HCT116 (cell line): ENCODE measurements at regions not wholly inside any gene's neighbourhood (a gene's known extent, or its start where the extent isn't known, plus 50 kb on each side); places are given as distances from the start of the nearest gene placed in this dataset.

Source experiments
- ATAC-seq: fragments of 200-7000 bp; cut with Tn5 transposase; 2 replicates; pipeline ENCODE4 v1.9.1; 2020; ENCODE audit warnings: mild to moderate bottlenecking, moderate library complexity
- BruUV-seq: library from RNA; stranded (reverse); fragments of 400-500 nt; replicated peaks from 2 replicates; lab custom pipeline; 2021; lab: Mats Ljungman, UMichigan
- CTCF ChIA-PET: fragments of 300-600 bp; sonication (Branson Sonifier 250); formaldehyde crosslinking; loops from one replicate; lab custom pipeline; 2021; ENCODE audit warnings: antibody characterized with exemption; lab: Charles Lee
- POLR2A ChIA-PET: fragments of 300-600, 350-600 bp; sonication (Branson Sonifier 250); formaldehyde crosslinking; loops from one replicate; lab custom pipeline; 2021; ENCODE audit warnings: antibody characterized with exemption; lab: Charles Lee
- RAD21 ChIA-PET, 2 experiments: fragments of 300-600 bp; sonication (Branson Sonifier 250); formaldehyde crosslinking; loops; one replicate each; lab custom pipeline; 2023; ENCODE audit warnings: low total read pairs in 2 of 2; ENCODE audit not compliant: uncharacterized antibody in 2 of 2, unreplicated experiment in 2 of 2, low non-redundant PET in 1 of 2; lab: Charles Lee
- DNase-seq: peaks from one replicate; pipeline ENCODE4 v3.0.0-alpha.2; 2010; ENCODE audit warnings: low read depth, low spot score
- H2AFZ ChIP-seq: fragments of 200-600 bp; shearing (Covaris generic), sonication (generic); 2 replicates; pipeline ENCODE4 v1.6.1; 2017; ENCODE audit warnings: low read depth, mixed run types, mixed read lengths, antibody characterized with exemption, low read length; ENCODE audit not compliant: poor library complexity, severe bottlenecking
- H3K27ac ChIP-seq: 2 replicates; pipeline ENCODE4 v1.5.1; 2012; ENCODE audit warnings: low read depth, low read length
- H3K27me3 ChIP-seq: fragments of 200-600 bp; sonication (generic); 2 replicates; pipeline ENCODE4 v1.6.1; 2016; ENCODE audit warnings: mixed run types, low read length, mixed read lengths; ENCODE audit not compliant: insufficient read depth
- H3K36me3 ChIP-seq, 2 experiments: fragments of 200-500 bp in 1 of 2; fragments of 200-600 bp in 1 of 2; sonication (Bioruptor generic) in 1 of 2; sonication (generic) in 1 of 2; 2 replicates each; pipeline versions ENCODE4 v1.5.1 to v1.6.1; 2014 to 2016; ENCODE audit warnings: low read length in 2 of 2, inconsistent platforms in 1 of 2, mixed read lengths in 1 of 2, mixed run types in 1 of 2; ENCODE audit not compliant: insufficient read depth in 2 of 2, control insufficient read depth in 1 of 2
- H3K4me1 ChIP-seq, 2 experiments: fragments of 200-600 bp in 1 of 2; sonication (generic) in 1 of 2; 2 replicates each; pipeline versions ENCODE4 v1.5.1 to v1.6.1; 2012 to 2017; ENCODE audit warnings: low read length in 2 of 2, inconsistent platforms in 1 of 2, mild to moderate bottlenecking in 1 of 2, mixed read lengths in 1 of 2, mixed run types in 1 of 2, moderate library complexity in 1 of 2; ENCODE audit not compliant: insufficient read depth in 2 of 2, control insufficient read depth in 1 of 2
- H3K4me2 ChIP-seq: fragments of 200-600 bp; sonication (generic); 2 replicates; pipeline ENCODE4 v1.6.1; 2017; ENCODE audit warnings: mixed run types, low read length, mixed read lengths
- H3K4me3 ChIP-seq, 2 experiments: fragments of 200-600 bp in 1 of 2; sonication (generic) in 1 of 2; replicated peaks in 1 of 2; 2 replicates each; pipeline ENCODE4 v1.5.1; 2011 to 2016; ENCODE audit warnings: low read length in 2 of 2, control low read depth in 1 of 2, low read depth in 1 of 2, mild to moderate bottlenecking in 1 of 2, mixed read lengths in 1 of 2, mixed run types in 1 of 2
- H3K79me2 ChIP-seq: fragments of 200-600 bp; sonication (generic); 2 replicates; pipeline ENCODE4 v1.6.1; 2017; ENCODE audit warnings: mild to moderate bottlenecking, mixed run types, low read length, moderate library complexity, mixed read lengths; ENCODE audit not compliant: insufficient read depth
- H3K9ac ChIP-seq: fragments of 200-600 bp; sonication (generic); 2 replicates; pipeline ENCODE4 v1.6.1; 2016; ENCODE audit warnings: low read length, mixed read lengths
- H3K9me2 ChIP-seq: fragments of 200-600 bp; sonication (generic), shearing (Covaris generic); 2 replicates; pipeline ENCODE4 v1.6.1; 2017; ENCODE audit warnings: mixed run types, mild to moderate bottlenecking, moderate library complexity; ENCODE audit not compliant: insufficient read depth
- H3K9me3 ChIP-seq, 2 experiments: fragments of 200-500 bp in 1 of 2; fragments of 200-600 bp in 1 of 2; sonication (Bioruptor generic) in 1 of 2; sonication (generic) in 1 of 2; 2 replicates each; pipeline ENCODE4 v1.6.1; 2014 to 2017; ENCODE audit warnings: low read length in 2 of 2, mixed read lengths in 2 of 2, inconsistent platforms in 1 of 2, low read depth in 1 of 2, mild to moderate bottlenecking in 1 of 2, mixed run types in 1 of 2, moderate library complexity in 1 of 2; ENCODE audit not compliant: control insufficient read depth in 1 of 2, insufficient read depth in 1 of 2
- H4K20me1 ChIP-seq: fragments of 200-600 bp; sonication (generic), shearing (Covaris generic); 2 replicates; pipeline ENCODE4 v1.6.1; 2017; ENCODE audit warnings: mixed run types, mild to moderate bottlenecking, moderate library complexity; ENCODE audit not compliant: insufficient read depth
- ATF3 ChIP-seq: IDR thresholded peaks from 2 replicates; pipeline ENCODE4 v1.6.1; 2012
- CBX3 ChIP-seq: IDR thresholded peaks from 2 replicates; pipeline ENCODE4 v1.6.1; 2012; ENCODE audit warnings: low read depth
- CEBPB ChIP-seq: IDR thresholded peaks from 2 replicates; pipeline ENCODE4 v1.6.1; 2012; ENCODE audit warnings: low read depth
- CTCF ChIP-seq, 3 experiments: fragments of 200-600 bp in 1 of 3; sonication (generic) in 1 of 3; IDR thresholded peaks in 2 of 3; conservative IDR thresholded peaks in 1 of 3; 2 replicates each; pipeline ENCODE4 v1.5.1; 2012 to 2017; ENCODE audit warnings: low read depth in 2 of 3, low read length in 2 of 3, antibody characterized with exemption in 1 of 3, borderline replicate concordance in 1 of 3, control low read depth in 1 of 3, mild to moderate bottlenecking in 1 of 3, mixed read lengths in 1 of 3, mixed run types in 1 of 3, moderate library complexity in 1 of 3; ENCODE audit not compliant: insufficient read depth in 1 of 3
- EGR1 ChIP-seq: IDR thresholded peaks from 2 replicates; pipeline ENCODE4 v1.6.1; 2012; ENCODE audit warnings: low read depth
- ELF1 ChIP-seq: IDR thresholded peaks from 2 replicates; pipeline ENCODE4 v1.6.1; 2012; ENCODE audit warnings: low read depth, borderline replicate concordance
- EZH2 ChIP-seq: fragments of 200-600 bp; sonication (generic); IDR thresholded peaks from 2 replicates; pipeline ENCODE4 v1.6.1; 2017; ENCODE audit warnings: antibody characterized with exemption, mixed run types
- EZH2phosphoT487 ChIP-seq: fragments of 200-600 bp; IDR thresholded peaks from 2 replicates; pipeline ENCODE4 v1.6.1; 2018; ENCODE audit warnings: antibody characterized with exemption, borderline replicate concordance
- FOSL1 ChIP-seq: IDR thresholded peaks from 2 replicates; pipeline ENCODE4 v1.6.1; 2012; ENCODE audit warnings: low read depth
- JUND ChIP-seq: IDR thresholded peaks from 2 replicates; pipeline ENCODE4 v1.6.1; 2012
- MAX ChIP-seq: IDR thresholded peaks from 2 replicates; pipeline ENCODE4 v1.6.1; 2012
- POLR2A ChIP-seq: IDR thresholded peaks from 2 replicates; pipeline ENCODE4 v1.7.0; 2011; ENCODE audit warnings: borderline replicate concordance; ENCODE audit not compliant: insufficient read depth, insufficient read length; ENCODE audit errors: extremely low read depth
- SIN3A ChIP-seq: IDR thresholded peaks from 2 replicates; pipeline ENCODE4 v1.6.1; 2012; ENCODE audit warnings: low read depth
- SP1 ChIP-seq: IDR thresholded peaks from 2 replicates; pipeline ENCODE4 v1.6.1; 2012; ENCODE audit warnings: low read depth
- SRF ChIP-seq: IDR thresholded peaks from 2 replicates; pipeline ENCODE4 v1.6.1; 2012; ENCODE audit warnings: low read depth
- ZBTB33 ChIP-seq: IDR thresholded peaks from 2 replicates; pipeline ENCODE4 v1.6.1; 2011; ENCODE audit warnings: mild to moderate bottlenecking, low read length, moderate library complexity; ENCODE audit not compliant: insufficient replicate concordance; ENCODE audit errors: extremely low read depth
- ZFX ChIP-seq: fragments of 450-650 bp; IDR thresholded peaks from 2 replicates; pipeline ENCODE4 v1.6.1; 2017
- intact Hi-C: fragments of 100-400 bp; cut with micrococcal nuclease; formaldehyde crosslinking; loops from 2 replicates; pipeline ENCODE4 v1.10.0; 2022

- H3K9me2 ChIP-seq, result no peaks in the 10 kb centered on the region
- no peak overlapping the region for H3K4me2 ChIP-seq
- no peaks in the 10 kb centered on the region for H4K20me1 ChIP-seq
- TF ChIP-seq EZH2 (no peak), JUND (no peak), EZH2phosphoT487 (no peak), ATF3 (no peak), ZFX (no peak), CTCF (IDR thresholded peaks at IDR 0.05 in 2 of 3, conservative IDR thresholded peaks at IDR 0.05 in 1 of 3; ENCODE audit: borderline replicate concordance in 1 of 3, insufficient read depth in 1 of 3, low read depth in 2 of 3, low read length in 2 of 3) (no peak)
- TF ChIP-seq, all 23 proteins: peak for 0
- intact Hi-C loops, result no loop called here
- RAD21 ChIA-PET, result no interaction called here
- Histone ChIP-seq H3K27ac (no peak overlapping the region), H3K36me3 (no peaks in the 10 kb centered on the region), H3K9ac (no peak overlapping the region), H3K79me2 (no peaks in the 10 kb centered on the region), H3K4me3 (no peak overlapping the region), H3K4me1 (no peaks in the 10 kb centered on the region), H3K27me3 (no peaks in the 10 kb centered on the region), H3K9me3 (peaks cover 0 to 9% of the 10 kb centered on the region in 2 experiments; a peak in 3 of 4 replicates), H2AFZ (no peak overlapping the region)
- DNase-seq (no peak), ATAC-seq (no peak)
- POLR2A ChIA-PET, result no interaction called here
- BruUV-seq, result no TSS peak
- CTCF ChIA-PET, result no interaction called here
Observed at GRCh38 chr9:102237520-102237919, 499.1 kb upstream of the GRIN3A start.

- H3K9ac ChIP-seq, result no peak overlapping the region
- H3K27ac ChIP-seq, result no peak overlapping the region
- H3K9me2 ChIP-seq, result no peaks in the 10 kb centered on the region
- ChIA-PET CTCF (no interaction called here), POLR2A (no interaction called here), RAD21 (no interaction called here)
- no peaks in the 10 kb centered on the region for H3K27me3 ChIP-seq
- no peak for DNase-seq
- no peak for ATAC-seq
- peaks cover 0 to 12% of the 10 kb centered on the region in 2 experiments; a peak in 3 of 4 replicates for H3K9me3 ChIP-seq
- H2AFZ ChIP-seq, result no peak overlapping the region
- H3K36me3 ChIP-seq, result no peaks in the 10 kb centered on the region
- intact Hi-C loops, result no loop called here
- no peak for TF ChIP-seq EGR1
- TF ChIP-seq SIN3A, result no peak
- no peak for TF ChIP-seq SRF
- TF ChIP-seq POLR2A, result no peak
- no peak for TF ChIP-seq EZH2
- TF ChIP-seq ZBTB33, result no peak
- TF ChIP-seq SP1, result no peak
- no peak for TF ChIP-seq FOSL1
- no peak for TF ChIP-seq CBX3
- TF ChIP-seq EZH2phosphoT487, result no peak
- no peak for TF ChIP-seq JUND
- no peak for TF ChIP-seq ELF1
- TF ChIP-seq MAX, result no peak
- TF ChIP-seq CEBPB, result no peak
- no peaks in the 10 kb centered on the region for H3K4me1 ChIP-seq
- BruUV-seq, result no TSS peak
- no peak overlapping the region for H3K4me3 ChIP-seq
- no peaks in the 10 kb centered on the region for H3K79me2 ChIP-seq
- H3K4me2 ChIP-seq, result no peak overlapping the region
- H4K20me1 ChIP-seq, result no peaks in the 10 kb centered on the region
Observed at GRCh38 chr9:102237094-102237493, 498.6 kb upstream of the GRIN3A start.
